HG03342 (cell line): ENCODE measurements at regions not wholly inside any gene's neighbourhood (a gene's known extent, or its start where the extent isn't known, plus 50 kb on each side); places are given as distances from the start of the nearest gene placed in this dataset.
"Not testable (repeated sequence)": the region's sequence is repeated elsewhere in the genome, so short reads cannot be mapped to it uniquely, and the experiment has no call there.

Experiments used
- ATAC-seq: cut with Tn5 transposase; IDR thresholded peaks from one replicate; pipeline ENCODE4 v1.9.1; 2021; ENCODE audit warnings: mild to moderate bottlenecking, moderate library complexity; ENCODE audit not compliant: unreplicated experiment

DNA sequence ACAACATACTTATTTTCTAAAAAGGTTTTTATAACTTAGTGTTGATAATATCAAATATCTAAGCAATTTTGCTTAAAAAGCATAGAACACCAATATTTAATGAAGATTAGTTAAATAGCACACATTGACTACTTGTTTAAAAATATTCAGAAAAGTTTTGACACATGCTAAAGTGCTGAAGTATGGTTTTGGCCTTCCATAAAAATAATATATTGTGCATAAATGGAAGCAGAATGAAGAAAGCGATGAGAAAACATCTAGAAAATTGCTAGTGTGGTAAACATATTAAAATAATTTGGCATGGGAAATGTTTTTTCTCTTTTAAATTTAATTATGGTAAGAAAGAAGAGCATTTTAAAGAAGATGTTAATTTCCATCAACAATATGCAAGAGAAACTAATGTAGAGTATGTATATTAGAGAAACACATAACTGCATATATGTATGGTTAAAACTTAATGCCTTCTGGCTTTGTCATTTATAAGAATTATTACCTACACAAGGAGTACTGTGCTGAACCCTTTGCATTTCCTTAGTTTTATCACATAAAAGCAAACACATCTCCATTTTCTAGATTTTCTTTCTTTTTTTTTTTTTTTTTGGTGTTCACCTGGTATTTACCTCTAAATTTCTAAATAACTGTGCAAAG lies 921.0 kb upstream of the ADAMTS5 start:
- ATAC-seq = not testable (repeated sequence)

GRCh38 chr21:27885296-27885711 lies 918.4 kb upstream of the ADAMTS5 start:
- ATAC-seq = no peak

DNA sequence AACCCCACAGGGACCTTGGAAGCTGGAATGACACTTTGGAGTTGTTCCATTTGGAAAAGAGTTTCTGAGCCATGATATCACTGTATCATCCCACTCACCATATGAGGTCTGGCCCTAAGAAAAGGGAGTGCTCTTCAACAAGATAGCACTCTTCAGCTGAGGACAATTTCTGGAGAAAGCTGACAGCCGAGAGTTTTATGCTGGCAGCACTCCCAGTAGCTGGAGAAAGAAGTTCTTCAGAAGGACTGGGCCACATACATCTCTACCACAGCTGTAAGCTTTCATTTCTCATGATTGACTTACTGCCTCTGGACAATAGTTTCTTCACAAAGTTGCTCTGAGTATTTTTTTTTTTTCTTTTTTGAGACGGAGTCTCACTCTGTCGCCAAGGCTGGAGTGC lies 914.4 kb upstream of the ADAMTS5 start:
- ATAC-seq = not testable (repeated sequence)

DNA sequence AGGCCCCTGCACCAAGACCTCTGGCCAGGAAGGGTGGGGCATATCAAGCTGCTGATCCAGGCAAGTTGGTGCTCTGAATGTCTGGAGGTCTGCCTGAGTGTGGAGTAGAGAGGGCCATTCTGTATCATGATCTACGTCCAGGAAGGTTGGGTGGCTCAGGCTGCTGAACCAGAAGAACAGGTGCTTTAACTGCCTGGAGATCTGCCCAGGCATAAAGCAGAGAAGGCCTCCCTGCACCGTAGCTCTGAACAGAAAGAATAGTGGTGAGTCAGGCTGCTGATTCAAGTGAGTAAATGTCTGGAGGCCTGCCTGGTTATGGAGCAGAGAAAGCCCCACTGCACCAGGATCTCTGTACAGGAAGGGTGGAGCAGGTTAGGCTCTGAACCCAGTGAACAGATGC lies 905.5 kb upstream of the ADAMTS5 start:
- not testable (repeated sequence) for ATAC-seq

- ATAC-seq = not testable (repeated sequence)
Measured at GRCh38 chr21:27870755-27871154, 903.9 kb upstream of the ADAMTS5 start.

- ATAC-seq = not testable (repeated sequence)
Measured at GRCh38 chr21:27860314-27860955, 893.5 kb upstream of the ADAMTS5 start.

DNA sequence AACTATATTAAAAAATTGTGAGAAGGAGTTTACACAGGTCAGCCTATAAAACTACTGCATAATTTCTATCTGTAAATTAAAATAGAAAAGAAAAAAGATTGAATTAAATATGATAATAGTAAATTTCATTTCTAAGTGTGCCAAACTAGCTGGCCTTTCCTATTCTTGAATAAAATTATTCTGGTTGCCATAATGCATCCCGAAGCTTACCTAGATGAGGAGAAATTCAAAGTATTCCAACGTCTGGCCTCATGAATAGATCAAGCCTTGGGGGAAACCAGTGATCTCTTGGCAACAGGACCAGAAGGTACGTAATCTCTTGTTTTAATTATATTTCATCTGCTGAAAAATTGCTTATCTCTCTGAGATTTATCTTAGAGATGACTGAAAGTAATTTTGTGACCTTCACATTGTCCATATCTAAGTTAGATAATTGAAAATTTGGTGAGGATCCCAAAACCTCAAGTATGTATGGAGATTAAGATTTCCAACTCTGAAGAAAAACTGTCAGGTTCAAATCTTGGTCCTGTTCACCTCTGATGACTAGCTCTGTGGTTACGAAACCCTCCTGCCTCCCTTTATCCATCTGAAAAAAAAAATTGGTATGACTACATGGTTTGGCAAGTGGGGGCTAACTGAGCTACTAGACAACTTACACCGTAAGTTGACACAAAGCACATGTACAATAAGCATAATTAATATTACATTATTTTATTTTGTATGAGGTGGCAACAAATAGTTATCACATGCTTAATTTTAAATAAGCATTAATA lies 891.4 kb upstream of the ADAMTS5 start:
- ATAC-seq = not testable (repeated sequence)

DNA sequence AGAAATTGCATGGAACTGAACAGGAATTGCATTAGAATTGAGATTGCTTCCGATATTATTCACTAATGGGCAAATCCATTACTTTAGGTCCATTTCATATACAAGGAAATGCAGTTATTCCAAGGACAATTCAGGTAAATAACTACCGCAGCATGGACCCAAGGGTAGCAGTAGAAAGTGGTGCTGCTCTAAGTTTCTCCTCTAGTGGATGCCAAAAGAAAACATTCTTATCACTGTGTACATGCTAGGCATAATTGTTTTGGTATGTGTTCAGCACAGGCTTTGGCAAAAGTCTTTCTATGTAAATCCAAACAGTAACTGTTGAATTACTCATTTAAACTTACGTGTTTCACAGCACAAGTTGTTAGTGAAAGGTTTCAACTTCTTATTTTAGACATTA lies 890.1 kb upstream of the ADAMTS5 start:
- ATAC-seq = not testable (repeated sequence)

DNA sequence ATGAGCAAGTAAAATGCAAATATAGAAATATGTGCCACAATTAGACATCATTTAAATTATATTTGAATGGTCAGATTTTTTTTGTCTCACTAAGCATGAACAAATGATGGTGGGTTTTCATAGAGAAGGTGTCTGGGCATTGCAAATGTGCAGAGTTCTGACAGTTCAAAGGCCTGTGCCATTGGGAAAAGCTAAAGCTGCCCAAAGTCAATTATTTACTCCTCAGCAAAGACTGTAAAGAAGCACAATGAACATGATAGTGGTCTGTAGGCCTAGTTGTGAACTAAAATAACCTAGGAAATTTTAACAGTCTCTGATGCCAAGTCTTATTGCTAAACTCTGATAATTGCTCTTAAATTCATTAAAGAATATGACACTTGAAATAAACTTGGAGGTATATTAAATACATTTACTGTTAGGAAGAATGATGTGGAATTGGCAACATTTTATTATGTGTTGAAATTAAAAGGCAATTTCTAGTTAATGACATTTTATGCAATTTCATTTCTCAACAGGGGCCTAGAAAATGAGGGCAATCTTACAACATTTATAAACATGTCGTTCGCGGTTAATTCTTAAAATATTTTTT lies 874.3 kb upstream of the ADAMTS5 start:
- ATAC-seq = no peak

GRCh38 chr21:27840262-27840661 lies 873.4 kb upstream of the ADAMTS5 start:
- no peak for ATAC-seq

DNA sequence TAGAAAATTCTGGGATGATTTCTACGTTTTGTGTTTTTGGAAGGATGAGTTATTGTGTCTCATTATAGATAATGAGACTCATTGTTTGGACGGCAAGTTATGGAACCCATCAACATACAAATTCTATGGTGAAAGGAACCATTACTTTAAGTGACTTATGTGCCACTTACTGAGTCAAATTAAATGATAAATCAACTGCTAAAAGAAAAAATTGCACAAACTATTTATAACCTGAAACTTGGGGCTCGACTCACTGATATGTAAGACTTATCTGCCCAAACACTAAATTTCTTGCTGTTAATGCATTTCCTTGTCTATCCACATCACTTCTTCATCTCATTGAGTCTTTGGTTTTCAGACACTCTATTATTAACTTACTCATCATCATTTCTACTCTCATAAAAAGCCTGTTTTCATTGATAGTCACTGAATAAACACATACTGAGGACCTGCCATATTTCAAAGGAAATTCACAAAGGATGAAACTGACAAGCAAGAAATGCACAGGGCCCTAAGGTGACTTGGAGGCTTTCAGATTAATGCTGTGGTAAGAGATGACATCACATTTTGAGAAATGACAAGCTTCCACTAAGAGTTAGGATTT lies 872.7 kb upstream of the ADAMTS5 start:
- no peak for ATAC-seq

- ATAC-seq = no peak
Measured at GRCh38 chr21:27838573-27838972, 871.7 kb upstream of the ADAMTS5 start.

DNA sequence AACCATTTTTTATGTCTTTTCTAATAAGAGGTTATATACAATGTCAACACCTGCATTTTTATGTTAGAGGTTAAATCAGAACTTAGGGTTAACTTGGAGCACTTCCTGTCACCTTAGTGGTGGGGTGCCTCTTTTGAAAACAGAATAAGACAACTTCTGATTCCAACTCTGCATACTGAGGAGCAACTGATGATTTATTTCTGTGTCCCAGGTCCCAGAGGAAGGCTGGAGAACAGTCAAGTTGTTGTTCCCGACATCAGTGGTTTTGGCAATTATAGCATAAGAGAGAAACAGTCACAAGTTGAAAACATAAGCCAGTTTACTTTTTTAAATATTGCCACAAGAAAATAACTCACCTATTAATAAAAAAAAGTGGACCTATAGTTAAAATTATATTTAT lies 871.0 kb upstream of the ADAMTS5 start:
- no peak for ATAC-seq

DNA sequence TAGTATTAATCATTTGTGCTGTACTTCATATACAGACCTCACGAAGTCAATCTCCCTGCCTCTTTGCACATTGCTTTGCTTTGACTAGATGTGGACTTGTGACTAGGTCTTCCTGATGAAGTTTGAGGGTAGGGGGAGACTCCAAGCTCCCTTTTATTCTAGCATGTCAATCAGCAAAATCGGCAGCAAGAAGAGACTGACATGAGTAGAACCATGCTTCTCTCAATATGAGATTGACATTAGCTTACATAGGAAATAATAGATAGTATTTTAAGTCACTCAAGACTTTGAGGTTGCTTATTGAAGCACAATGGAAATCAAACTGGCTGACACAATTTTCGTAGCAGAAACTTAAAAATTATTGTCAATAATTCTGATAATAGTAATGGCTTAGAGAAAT lies 866.4 kb upstream of the ADAMTS5 start:
- ATAC-seq = no peak

DNA sequence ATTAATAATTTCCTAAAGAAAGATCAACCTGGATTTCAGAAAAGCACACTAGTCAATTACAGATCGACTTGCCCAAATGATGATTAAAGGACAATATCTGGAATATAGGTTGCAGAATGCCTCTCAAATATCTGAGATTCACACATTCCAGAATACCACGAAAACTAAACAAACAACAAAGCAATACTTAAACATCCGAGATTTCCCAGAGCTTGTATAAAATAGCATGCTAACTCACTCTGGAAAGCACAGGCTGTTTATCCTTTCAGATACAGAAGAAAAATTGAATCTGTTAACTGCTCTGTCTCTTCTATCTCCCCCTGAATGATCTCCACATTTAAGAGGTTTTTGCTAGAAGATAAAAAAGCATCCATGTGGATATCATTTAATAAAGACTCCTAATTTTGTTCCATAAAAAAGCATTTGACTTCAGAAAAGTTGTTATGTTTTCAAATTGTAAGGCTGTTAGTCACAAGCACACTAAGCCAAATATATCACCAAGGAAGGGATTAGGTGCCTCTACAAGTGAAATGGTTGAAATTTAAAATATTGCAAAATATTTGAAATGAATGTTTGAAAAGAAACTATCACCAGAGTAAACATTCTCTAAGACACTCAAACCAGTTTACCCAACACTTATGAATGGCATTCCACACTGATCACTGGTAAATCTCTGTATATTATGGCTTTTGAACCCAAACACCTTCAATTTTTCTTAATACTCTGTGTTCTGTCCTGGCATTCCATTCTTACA lies 865.1 kb upstream of the ADAMTS5 start:
- no peak for ATAC-seq

DNA sequence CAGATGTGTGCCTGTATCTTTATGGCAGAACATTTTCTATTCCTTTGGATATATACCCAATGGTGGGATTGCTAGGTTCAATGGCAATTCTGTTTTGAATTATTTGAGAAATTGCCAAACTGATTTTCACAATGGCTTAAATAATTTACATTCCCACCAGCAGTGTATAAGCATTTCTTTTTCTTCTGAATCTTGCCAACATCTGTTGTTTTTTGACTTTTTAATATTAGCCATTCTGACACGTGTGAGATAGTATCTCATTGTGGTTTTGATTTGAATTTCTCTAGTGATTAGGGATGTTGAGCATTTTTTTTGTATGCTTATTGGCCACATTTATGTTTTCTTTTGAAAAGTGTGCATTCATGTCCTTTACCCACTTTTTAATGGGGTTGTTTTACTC lies 864.3 kb upstream of the ADAMTS5 start:
- ATAC-seq = no peak

DNA sequence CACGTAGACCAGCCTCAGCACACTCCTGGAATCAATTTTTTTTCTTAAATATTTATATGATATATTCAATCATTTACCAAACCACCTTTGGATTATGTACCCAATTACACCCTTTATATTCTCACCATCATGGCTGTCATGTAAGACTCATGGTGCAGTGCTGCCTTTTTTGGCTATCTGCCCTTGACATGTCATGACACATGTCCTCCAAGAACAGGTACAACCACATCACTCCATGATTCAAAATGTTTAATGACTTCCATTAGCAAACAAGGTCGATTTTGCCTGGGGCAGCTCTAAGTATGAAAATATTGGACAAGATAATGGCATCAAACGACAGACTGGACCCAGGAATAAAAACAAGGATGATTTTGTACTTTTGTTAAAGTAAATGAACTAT lies 861.1 kb upstream of the ADAMTS5 start:
- no peak for ATAC-seq

DNA sequence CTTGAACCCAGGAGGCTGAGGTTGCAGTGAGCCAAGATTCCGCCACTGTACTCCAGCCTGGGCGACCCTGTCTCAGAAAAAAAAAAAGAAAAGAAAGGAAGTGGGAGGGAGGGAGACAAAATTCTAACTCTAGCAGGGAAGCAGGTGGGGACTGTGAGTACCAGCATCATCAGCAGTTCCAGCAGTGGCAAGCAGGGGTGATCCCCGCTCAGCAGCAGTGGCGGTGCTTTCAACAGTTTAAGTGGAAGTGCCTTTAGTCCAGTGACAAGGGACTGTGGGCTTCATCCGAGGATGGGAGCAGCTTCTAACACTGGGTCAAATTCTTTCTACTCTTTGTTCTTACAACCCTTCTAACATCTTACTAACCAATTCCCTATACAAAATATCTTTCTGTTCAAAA lies 858.1 kb upstream of the ADAMTS5 start:
- ATAC-seq = no peak

- ATAC-seq = no peak
Measured at GRCh38 chr21:27823652-27824201, 856.8 kb upstream of the ADAMTS5 start.

GRCh38 chr21:27820342-27820741 lies 853.5 kb upstream of the ADAMTS5 start:
- no peak for ATAC-seq
